Endothelial cell of umbilical vein (primary cell): ENCODE measurements at regions not wholly inside any gene's neighbourhood (a gene's known extent, or its start where the extent isn't known, plus 50 kb on each side); places are given as distances from the start of the nearest gene placed in this dataset.

ENCODE experiments used
- BruUV-seq: library from RNA; stranded (reverse); fragments of 400-500 nt; replicated peaks from 2 replicates; lab custom pipeline; 2021; lab: Mats Ljungman, UMichigan
- CTCF ChIA-PET: fragments of 300-600, 350-600 bp; sonication (Branson Sonifier 250); formaldehyde crosslinking; loops from one replicate; lab custom pipeline; 2021; ENCODE audit warnings: antibody characterized with exemption, inconsistent platforms; lab: Charles Lee
- POLR2A ChIA-PET: fragments of 300-600, 350-600 bp; sonication (Branson Sonifier 250); formaldehyde crosslinking; loops from one replicate; lab custom pipeline; 2021; ENCODE audit warnings: antibody characterized with exemption, inconsistent platforms; lab: Charles Lee
- DNase-seq: peaks from one replicate; pipeline ENCODE4 v3.0.0-alpha.2; 2011; ENCODE audit warnings: low read depth, low spot score
- FAIRE-seq: peaks from 2 replicates; lab custom pipeline; 2011; peaks lifted over from hg19 to GRCh38; lab: Jason Lieb, UNC
- H2AFZ ChIP-seq: 2 replicates; pipeline ENCODE4 v1.6.0; 2012; ENCODE audit warnings: low read depth, low read length, control low read depth, inconsistent platforms
- H3K27ac ChIP-seq: 2 replicates; pipeline ENCODE4 v1.5.1; 2011; ENCODE audit warnings: low read depth, mild to moderate bottlenecking, control low read depth, low read length, moderate library complexity; ENCODE audit not compliant: insufficient read depth
- H3K27me3 ChIP-seq, 2 experiments: 2 replicates each; pipeline versions ENCODE4 v1.6.0 to v1.6.1; 2011; ENCODE audit warnings: low read length in 2 of 2, mixed read lengths in 1 of 2; ENCODE audit not compliant: control insufficient read depth in 2 of 2, insufficient read depth in 2 of 2
- H3K36me3 ChIP-seq, 2 experiments: 2 replicates in 1 of 2; 3 replicates in 1 of 2; pipeline ENCODE4 v1.5.1; 2011; ENCODE audit warnings: low read length in 2 of 2, mild to moderate bottlenecking in 1 of 2, moderate library complexity in 1 of 2; ENCODE audit not compliant: control insufficient read depth in 2 of 2, insufficient read depth in 2 of 2; ENCODE audit errors: extremely low read depth in 1 of 2
- H3K4me1 ChIP-seq: 3 replicates; pipeline ENCODE4 v1.5.1; 2011; ENCODE audit warnings: mild to moderate bottlenecking, low read length; ENCODE audit not compliant: control insufficient read depth, insufficient read depth; ENCODE audit errors: extremely low read depth
- H3K4me2 ChIP-seq: 2 replicates; pipeline ENCODE4 v1.6.1; 2011; ENCODE audit warnings: low read length, control low read depth, mixed read lengths; ENCODE audit not compliant: insufficient read depth
- H3K4me3 ChIP-seq, 3 experiments: fragments of 200-600 bp in 1 of 3; sonication (generic), shearing (Covaris generic) in 1 of 3; replicated peaks in 1 of 3; 2 replicates each; pipeline ENCODE4 v1.5.1; 2011 to 2016; ENCODE audit warnings: control low read depth in 3 of 3, low read length in 3 of 3, mild to moderate bottlenecking in 2 of 3, inconsistent platforms in 1 of 3, low read depth in 1 of 3, moderate library complexity in 1 of 3; ENCODE audit not compliant: insufficient read depth in 1 of 3
- H3K79me2 ChIP-seq: 2 replicates; pipeline ENCODE4 v1.6.0; 2012; ENCODE audit warnings: low read length, inconsistent platforms; ENCODE audit not compliant: control insufficient read depth, insufficient read depth
- H3K9ac ChIP-seq: replicated peaks from 2 replicates; pipeline ENCODE3; 2011; ENCODE audit warnings: low read length, control low read depth; ENCODE audit not compliant: insufficient read depth; ENCODE audit errors: extremely low read depth
- H3K9me1 ChIP-seq: replicated peaks from 3 replicates; pipeline ENCODE4 v1.6.0; 2011; ENCODE audit warnings: mild to moderate bottlenecking, low read length; ENCODE audit not compliant: control insufficient read depth, insufficient read depth; ENCODE audit errors: extremely low read depth
- H3K9me3 ChIP-seq: replicated peaks from 2 replicates; pipeline ENCODE4 v1.5.1; 2012; ENCODE audit warnings: low read length, inconsistent platforms; ENCODE audit not compliant: control insufficient read depth, insufficient read depth
- H4K20me1 ChIP-seq: replicated peaks from 2 replicates; pipeline ENCODE3; 2011; ENCODE audit warnings: mild to moderate bottlenecking, low read length; ENCODE audit not compliant: control insufficient read depth, insufficient read depth; ENCODE audit errors: extremely low read depth
- EZH2 ChIP-seq: IDR thresholded peaks from 2 replicates; pipeline ENCODE4 v1.6.1; 2012; ENCODE audit warnings: borderline replicate concordance, low read depth, mild to moderate bottlenecking, moderate library complexity, low read length, inconsistent platforms; ENCODE audit not compliant: severe bottlenecking
- FOS ChIP-seq: IDR thresholded peaks from 2 replicates; pipeline ENCODE4 v1.6.1; 2011; ENCODE audit warnings: mild to moderate bottlenecking, low read length, moderate library complexity, borderline replicate concordance; ENCODE audit not compliant: insufficient read depth
- GATA2 ChIP-seq: IDR thresholded peaks from 2 replicates; pipeline ENCODE4 v1.7.0; 2011; ENCODE audit warnings: low read depth, mild to moderate bottlenecking, moderate library complexity, mixed read lengths, low read length; ENCODE audit not compliant: insufficient read length, insufficient read depth
- JUN ChIP-seq: IDR thresholded peaks from 2 replicates; pipeline ENCODE4 v1.6.1; 2011; ENCODE audit warnings: borderline replicate concordance, low read depth; ENCODE audit not compliant: insufficient read length, insufficient read depth
- MYC ChIP-seq: IDR thresholded peaks from one replicate; pipeline ENCODE4 v1.6.1; 2011; ENCODE audit warnings: mild to moderate bottlenecking, low read depth, low read length
- POLR2A ChIP-seq: IDR thresholded peaks from 2 replicates; pipeline ENCODE4 v1.6.1; 2012; ENCODE audit warnings: low read depth, mild to moderate bottlenecking, control low read depth, low read length
- POLR2AphosphoS5 ChIP-seq: IDR thresholded peaks from 2 replicates; pipeline ENCODE4 v1.6.1; 2012; ENCODE audit warnings: low read depth, mild to moderate bottlenecking, control low read depth, low read length, moderate library complexity; ENCODE audit not compliant: insufficient read depth
- dilution Hi-C: fragments of 300-500 bp; cut with MboI; formaldehyde crosslinking; loops from one replicate; pipeline ENCODE4 v1.15.0; 2019; ENCODE audit warnings: low sequenced_read_pairs; ENCODE audit not compliant: extremely low pct_ligation_motif_present
- intact Hi-C: fragments of 100-400 bp; cut with micrococcal nuclease; formaldehyde crosslinking; loops from one replicate; pipeline ENCODE4 v1.10.0; 2022
- TF ChIP-seq, protein P1 (sequence below): IDR thresholded peaks from 2 replicates; pipeline ENCODE4 v1.6.1; 2011; ENCODE audit not compliant: insufficient read depth, insufficient read length
- TF ChIP-seq, protein P2 (sequence below), 2 donors: IDR thresholded peaks; 1 replicate in 1 of 2; 2 replicates in 1 of 2; pipeline ENCODE4 v1.5.1; 2011; ENCODE audit warnings: low read length in 2 of 2, mild to moderate bottlenecking in 2 of 2, moderate library complexity in 2 of 2, control low read depth in 1 of 2, inconsistent platforms in 1 of 2, low read depth in 1 of 2; ENCODE audit not compliant: insufficient read depth in 1 of 2; ENCODE audit errors: extremely low read depth in 1 of 2

DNA sequence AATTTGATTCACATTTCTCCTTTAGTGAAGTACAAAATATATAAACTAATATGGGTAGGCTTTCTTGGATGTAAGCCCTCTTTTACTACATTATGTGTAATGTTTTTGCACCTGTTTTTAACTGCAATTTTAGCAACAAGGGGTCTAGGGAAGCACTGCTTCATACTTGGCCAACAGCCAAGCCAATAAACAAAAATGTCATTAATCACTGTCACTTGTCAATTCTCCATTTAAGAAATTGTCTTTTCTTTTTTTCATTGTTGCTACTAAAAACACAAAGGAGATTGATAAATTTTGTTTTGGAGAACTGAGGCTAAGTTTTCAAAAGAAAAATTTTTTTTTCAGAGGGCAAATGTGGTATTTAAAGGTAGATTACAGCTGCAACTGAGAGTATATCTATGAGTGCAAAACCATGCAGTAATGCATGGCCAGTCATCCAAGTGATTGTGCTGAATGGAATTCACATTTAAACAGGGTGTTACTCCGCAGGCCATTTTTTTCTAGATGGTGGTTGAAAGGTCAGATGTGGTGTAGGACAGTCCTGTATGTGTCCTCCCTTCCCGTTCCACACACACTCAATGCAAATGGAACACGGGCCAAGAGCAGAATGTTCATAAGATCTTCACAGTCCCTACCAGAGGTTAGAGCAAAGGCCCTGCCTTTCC, 503.0 kb upstream of the LMO3 start:
- ChIA-PET POLR2A (no interaction called here), CTCF (no interaction called here)
- BruUV-seq = no TSS peak
- Histone ChIP-seq H3K79me2 (no peaks in the 10 kb centered on the region), H4K20me1 (no peaks in the 10 kb centered on the region), H3K27ac (no peak overlapping the region), H3K36me3 (no peaks in the 10 kb centered on the region), H3K4me1 (no peaks in the 10 kb centered on the region), H3K9me3 (peaks cover 6% of the 10 kb centered on the region), H3K4me2 (no peak overlapping the region), H3K9me1 (no peaks in the 10 kb centered on the region), H3K27me3 (no peaks in the 10 kb centered on the region), H3K9ac (no peak overlapping the region), H3K4me3 (no peak overlapping the region), H2AFZ (no peak overlapping the region)
- TF ChIP-seq EZH2 (no peak), POLR2AphosphoS5 (no peak), JUN (no peak), MYC (no peak), FOS (no peak), POLR2A (no peak), GATA2 (no peak)
- TF ChIP-seq, protein P1, sequence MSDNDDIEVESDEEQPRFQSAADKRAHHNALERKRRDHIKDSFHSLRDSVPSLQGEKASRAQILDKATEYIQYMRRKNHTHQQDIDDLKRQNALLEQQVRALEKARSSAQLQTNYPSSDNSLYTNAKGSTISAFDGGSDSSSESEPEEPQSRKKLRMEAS = no peak
- TF ChIP-seq, protein P2, sequence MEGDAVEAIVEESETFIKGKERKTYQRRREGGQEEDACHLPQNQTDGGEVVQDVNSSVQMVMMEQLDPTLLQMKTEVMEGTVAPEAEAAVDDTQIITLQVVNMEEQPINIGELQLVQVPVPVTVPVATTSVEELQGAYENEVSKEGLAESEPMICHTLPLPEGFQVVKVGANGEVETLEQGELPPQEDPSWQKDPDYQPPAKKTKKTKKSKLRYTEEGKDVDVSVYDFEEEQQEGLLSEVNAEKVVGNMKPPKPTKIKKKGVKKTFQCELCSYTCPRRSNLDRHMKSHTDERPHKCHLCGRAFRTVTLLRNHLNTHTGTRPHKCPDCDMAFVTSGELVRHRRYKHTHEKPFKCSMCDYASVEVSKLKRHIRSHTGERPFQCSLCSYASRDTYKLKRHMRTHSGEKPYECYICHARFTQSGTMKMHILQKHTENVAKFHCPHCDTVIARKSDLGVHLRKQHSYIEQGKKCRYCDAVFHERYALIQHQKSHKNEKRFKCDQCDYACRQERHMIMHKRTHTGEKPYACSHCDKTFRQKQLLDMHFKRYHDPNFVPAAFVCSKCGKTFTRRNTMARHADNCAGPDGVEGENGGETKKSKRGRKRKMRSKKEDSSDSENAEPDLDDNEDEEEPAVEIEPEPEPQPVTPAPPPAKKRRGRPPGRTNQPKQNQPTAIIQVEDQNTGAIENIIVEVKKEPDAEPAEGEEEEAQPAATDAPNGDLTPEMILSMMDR (IDR thresholded peaks at IDR 0.05; ENCODE audit: extremely low read depth in 1 of 2, insufficient read depth in 1 of 2, low read depth in 1 of 2, low read length in 2 of 2) = no peak
- FAIRE-seq = no peak
- dilution Hi-C loops = no loop called here
- intact Hi-C loops = no loop called here
- DNase-seq = no peak
